COLO668 (cell line): ENCODE measurements at regions not wholly inside any gene's neighbourhood (a gene's known extent, or its start where the extent isn't known, plus 50 kb on each side); places are given as distances from the start of the nearest gene placed in this dataset.
"Not testable (repeated sequence)": the region's sequence is repeated elsewhere in the genome, so short reads cannot be mapped to it uniquely, and the experiment has no call there.

Experiments
- DNase-seq: peaks from one replicate; lab custom pipeline; 2025; ENCODE audit not compliant: unreplicated experiment; lab: John Stamatoyannopoulos, UW

DNA sequence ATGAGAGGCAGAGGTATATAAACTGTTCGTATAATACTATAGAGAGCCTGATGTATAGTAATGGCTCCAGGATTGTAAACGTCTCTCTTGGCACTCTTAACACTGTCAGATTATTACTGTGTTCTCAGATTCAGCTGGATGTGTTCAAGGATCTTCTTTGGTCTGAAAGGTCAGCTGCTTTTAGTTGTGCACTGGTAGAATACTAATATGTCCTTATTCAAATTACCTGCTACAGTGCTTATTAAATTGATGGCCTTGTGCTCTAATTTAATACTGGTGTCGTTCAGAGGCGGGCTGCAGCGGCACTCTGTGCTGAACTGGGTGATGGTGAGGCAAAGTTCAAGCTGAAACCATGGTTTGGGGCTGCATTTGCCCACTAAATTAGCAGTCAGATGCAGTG is 216.7 kb upstream of the ARRDC3 start:
- DNase-seq = no peak

- DNase-seq = peak; percentile 54
These were observed 215.1 kb upstream of the ARRDC3 start for GRCh38 chr5:91598216-91598615.

DNA sequence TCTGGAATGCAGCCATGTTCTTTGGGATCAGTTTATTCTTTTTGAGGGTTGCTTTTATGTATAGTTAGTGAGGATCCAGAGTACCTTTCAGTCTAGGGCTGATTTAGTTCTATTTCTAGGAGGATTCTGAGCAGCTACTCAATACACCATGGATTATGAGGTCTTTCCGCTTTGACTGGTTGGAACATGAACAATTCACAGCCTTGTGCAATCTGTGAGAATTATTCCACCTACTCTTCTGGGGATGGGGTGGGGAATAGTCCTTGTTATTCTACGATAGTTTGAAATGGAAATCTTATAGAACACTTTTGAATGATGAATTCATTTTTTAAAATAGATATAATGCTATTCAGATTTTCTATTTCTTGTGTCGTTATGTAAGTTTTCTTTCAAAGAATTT is 212.3 kb upstream of the ARRDC3 start:
- DNase-seq = no peak

GRCh38 chr5:91591076-91591475 is 208.0 kb upstream of the ARRDC3 start:
- DNase-seq = no peak

- DNase-seq = no peak
These were observed 203.1 kb upstream of the ARRDC3 start for GRCh38 chr5:91586232-91586631.

GRCh38 chr5:91584352-91584751 is 201.2 kb upstream of the ARRDC3 start:
- no peak for DNase-seq

GRCh38 chr5:91566012-91566411 is 182.9 kb upstream of the ARRDC3 start:
- DNase-seq = not testable (repeated sequence)

GRCh38 chr5:91562922-91563321 is 179.8 kb upstream of the ARRDC3 start:
- DNase-seq = no peak

GRCh38 chr5:91541696-91542095 is 158.6 kb upstream of the ARRDC3 start:
- no peak for DNase-seq

- DNase-seq = no peak
These were observed 155.1 kb upstream of the ARRDC3 start for GRCh38 chr5:91538179-91538578.

GRCh38 chr5:91535499-91535898 is 152.4 kb upstream of the ARRDC3 start:
- no peak for DNase-seq

DNA sequence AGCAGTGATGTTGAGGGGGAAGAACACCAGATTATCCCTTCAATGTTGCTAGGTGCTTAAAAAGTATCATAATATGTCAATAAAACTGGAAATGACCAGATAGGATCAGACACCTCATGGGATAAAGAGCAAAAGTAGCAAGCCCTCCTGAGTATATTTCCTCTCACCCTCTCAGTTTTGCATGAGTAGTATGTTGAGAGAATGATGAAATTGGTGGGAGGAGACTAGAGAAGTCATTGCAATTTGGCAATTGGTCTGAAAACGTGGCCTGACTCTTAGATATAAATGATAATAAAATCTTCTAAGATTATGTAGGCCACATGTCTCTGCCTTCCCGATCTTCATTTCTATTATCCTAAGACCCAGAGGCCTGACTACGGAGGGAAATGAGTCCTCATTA is 151.2 kb upstream of the ARRDC3 start:
- no peak for DNase-seq

GRCh38 chr5:91532779-91533178 is 149.7 kb upstream of the ARRDC3 start:
- no peak for DNase-seq

GRCh38 chr5:91532281-91532680 is 149.2 kb upstream of the ARRDC3 start:
- no peak for DNase-seq

- no peak for DNase-seq
These were observed 145.7 kb upstream of the ARRDC3 start for GRCh38 chr5:91528831-91529230.

GRCh38 chr5:91521785-91522184 is 138.7 kb upstream of the ARRDC3 start:
- no peak for DNase-seq

DNA sequence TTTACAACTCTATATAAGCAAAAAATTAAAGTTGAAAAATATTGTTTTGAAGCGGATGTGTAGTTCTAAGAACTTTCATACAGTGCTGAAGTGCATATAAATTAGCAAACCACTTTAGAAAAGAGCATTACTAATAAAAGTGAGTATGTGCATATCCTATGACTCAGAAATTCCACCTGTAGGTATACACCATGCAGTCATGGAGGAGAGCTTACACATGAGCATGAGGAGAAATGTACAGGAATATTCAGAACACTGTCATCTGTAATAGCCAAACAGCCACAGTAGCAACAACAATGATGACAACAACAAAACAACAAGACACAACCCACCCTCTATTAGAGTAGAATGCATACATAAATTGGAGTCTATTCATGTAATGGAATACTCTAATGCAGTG is 138.2 kb upstream of the ARRDC3 start:
- DNase-seq = no peak

DNA sequence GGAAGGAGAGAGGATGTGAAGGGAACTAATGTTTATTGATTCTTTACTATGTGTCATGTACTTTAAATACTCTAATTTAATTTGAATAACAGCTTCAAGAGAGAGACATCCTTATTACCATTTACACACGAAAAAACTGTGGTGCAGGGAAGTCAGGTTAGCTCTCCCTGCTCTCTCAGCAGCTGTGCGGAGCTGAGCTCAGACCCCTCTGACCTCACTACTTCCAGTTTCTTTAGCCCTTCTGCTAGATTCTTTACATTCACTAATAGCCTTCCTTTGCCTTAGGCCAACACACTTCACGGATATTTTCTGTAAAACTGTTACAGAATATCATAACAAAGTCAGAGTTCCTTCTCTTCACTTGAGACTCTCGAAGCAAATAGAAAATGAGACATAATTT is 131.3 kb upstream of the ARRDC3 start:
- DNase-seq = no peak

DNA sequence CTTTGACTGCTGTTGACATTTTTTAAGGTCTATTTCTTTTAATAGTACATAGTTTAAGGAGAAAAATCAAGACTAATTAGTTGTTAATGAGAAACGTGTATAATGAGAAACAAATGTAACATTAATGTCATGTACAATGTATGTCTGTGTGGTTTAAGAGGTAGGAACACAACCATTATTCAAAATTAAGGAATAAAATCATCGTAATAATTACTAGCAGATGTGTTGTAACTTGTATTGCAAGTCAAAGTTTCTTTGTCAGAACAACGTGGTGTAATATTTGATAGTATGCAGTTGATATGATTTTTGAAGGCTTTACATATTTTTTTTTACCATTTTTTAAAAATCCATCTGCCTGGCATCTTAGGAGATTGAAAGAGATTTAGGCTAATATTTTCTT is 120.2 kb upstream of the ARRDC3 start:
- no peak for DNase-seq

DNA sequence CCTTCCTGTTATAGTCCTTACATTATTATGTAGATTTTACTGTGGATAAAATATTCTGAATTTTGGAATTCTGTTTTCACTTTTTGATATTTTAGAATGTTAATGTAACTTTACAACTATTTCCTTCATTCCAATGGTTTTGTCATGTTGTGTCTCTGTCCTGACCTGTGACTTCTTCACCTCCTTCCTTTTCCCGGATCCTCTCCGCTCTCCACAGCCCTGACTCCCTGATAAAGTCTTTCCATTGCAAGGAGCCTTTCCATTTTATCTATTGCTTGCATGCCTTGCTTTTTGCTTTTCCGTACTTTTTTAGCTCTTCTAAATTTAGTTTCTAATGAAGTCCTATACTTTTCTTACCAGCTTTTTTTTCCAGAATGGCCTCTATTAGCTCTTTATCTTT is 117.6 kb upstream of the ARRDC3 start:
- DNase-seq = no peak

DNA sequence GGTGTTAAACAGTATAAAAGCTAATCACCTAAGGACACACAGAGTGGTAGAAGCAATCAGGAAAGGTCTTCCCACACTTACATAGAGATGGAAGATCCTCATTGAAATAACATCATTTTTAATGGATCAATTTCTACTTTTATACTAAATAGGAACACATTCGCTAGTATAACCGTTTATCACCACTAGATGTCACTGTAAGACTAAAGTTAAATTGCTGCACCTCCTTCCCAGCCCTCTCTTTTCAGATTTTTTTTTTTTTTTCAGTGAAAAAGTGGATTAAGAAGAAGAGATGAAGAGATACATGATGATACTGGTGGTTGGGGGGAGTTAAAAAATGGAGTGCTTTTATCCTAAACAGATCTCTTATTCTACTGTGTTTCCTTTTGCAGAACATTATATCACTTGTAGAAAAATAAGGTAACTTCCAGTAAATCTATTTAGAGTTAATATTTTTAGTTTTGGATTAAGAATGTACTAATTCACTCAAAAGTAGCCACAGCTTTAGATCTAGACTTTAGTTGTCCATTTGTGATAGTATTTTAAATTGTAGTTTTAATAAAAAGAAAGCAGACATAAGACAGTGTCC is 116.9 kb upstream of the ARRDC3 start:
- DNase-seq = no peak

- no peak for DNase-seq
These were observed 112.6 kb upstream of the ARRDC3 start for GRCh38 chr5:91495699-91496098.

GRCh38 chr5:91494447-91494996 is 111.4 kb upstream of the ARRDC3 start:
- DNase-seq = no peak
